Astrocyte (in vitro differentiated cells and primary cell): ENCODE measurements at regions not wholly inside any gene's neighbourhood (a gene's known extent, or its start where the extent isn't known, plus 50 kb on each side); places are given as distances from the start of the nearest gene placed in this dataset.

Source experiments
- DNase-seq: peaks from one replicate; pipeline ENCODE4 v3.0.0-alpha.2; 2010; ENCODE audit warnings: low read depth
- FAIRE-seq: peaks from 2 replicates; lab custom pipeline; 2011; peaks lifted over from hg19 to GRCh38; lab: Jason Lieb, UNC
- H2AFZ ChIP-seq: 2 replicates; pipeline ENCODE4 v1.6.0; 2012; ENCODE audit warnings: low read depth, low read length, inconsistent platforms
- H3K27ac ChIP-seq: 2 replicates; pipeline ENCODE4 v1.5.1; 2011; ENCODE audit warnings: low read depth, low read length, inconsistent platforms
- H3K27me3 ChIP-seq: 2 replicates; pipeline ENCODE4 v1.6.0; 2011; ENCODE audit warnings: low read length, inconsistent platforms; ENCODE audit not compliant: insufficient read depth
- H3K36me3 ChIP-seq: 2 replicates; pipeline ENCODE4 v1.5.1; 2011; ENCODE audit warnings: low read length, inconsistent platforms; ENCODE audit not compliant: insufficient read depth
- H3K4me1 ChIP-seq: 2 replicates; pipeline ENCODE4 v1.5.1; 2011; ENCODE audit warnings: low read length, inconsistent platforms; ENCODE audit not compliant: insufficient read depth
- H3K4me2 ChIP-seq: 2 replicates; pipeline ENCODE4 v1.6.0; 2012; ENCODE audit warnings: low read length, inconsistent platforms
- H3K4me3 ChIP-seq: 2 replicates; pipeline ENCODE4 v1.5.1; 2011; ENCODE audit warnings: low read depth, mild to moderate bottlenecking, low read length, inconsistent platforms; ENCODE audit not compliant: insufficient read depth
- H3K79me2 ChIP-seq: 2 replicates; pipeline ENCODE4 v1.6.0; 2012; ENCODE audit warnings: mild to moderate bottlenecking, low read length, inconsistent platforms; ENCODE audit not compliant: insufficient read depth
- H3K9ac ChIP-seq: 2 replicates; pipeline ENCODE4 v1.6.0; 2012; ENCODE audit warnings: mild to moderate bottlenecking, low read length, inconsistent platforms
- H3K9me3 ChIP-seq: 2 replicates; pipeline ENCODE4 v1.5.1; 2012; ENCODE audit warnings: low read depth, mild to moderate bottlenecking, low read length, inconsistent platforms; ENCODE audit not compliant: insufficient read depth
- H4K20me1 ChIP-seq: 2 replicates; pipeline ENCODE4 v1.6.0; 2012; ENCODE audit warnings: low read length, inconsistent platforms; ENCODE audit not compliant: insufficient read depth
- H3K27ac Mint-ChIP-seq: one replicate; pipeline ENCODE4 v1.8.0; 2021; ENCODE audit warnings: mild to moderate bottlenecking, mixed read lengths; ENCODE audit not compliant: unreplicated experiment
- H3K27me3 Mint-ChIP-seq: one replicate; pipeline ENCODE4 v1.8.0; 2021; ENCODE audit warnings: low read depth, mixed read lengths; ENCODE audit not compliant: unreplicated experiment
- H3K36me3 Mint-ChIP-seq: one replicate; pipeline ENCODE4 v1.8.0; 2021; ENCODE audit warnings: low read depth, mixed read lengths; ENCODE audit not compliant: unreplicated experiment
- H3K4me1 Mint-ChIP-seq: one replicate; pipeline ENCODE4 v1.8.0; 2021; ENCODE audit warnings: low read depth, mixed read lengths; ENCODE audit not compliant: unreplicated experiment
- H3K4me3 Mint-ChIP-seq: one replicate; pipeline ENCODE4 v1.8.0; 2021; ENCODE audit warnings: mild to moderate bottlenecking, moderate library complexity, mixed read lengths; ENCODE audit not compliant: unreplicated experiment
- H3K9me3 Mint-ChIP-seq: one replicate; pipeline ENCODE4 v1.8.0; 2021; ENCODE audit warnings: mild to moderate bottlenecking, mixed read lengths; ENCODE audit not compliant: unreplicated experiment
- EZH2 ChIP-seq: IDR thresholded peaks from 2 replicates; pipeline ENCODE4 v1.6.1; 2012; ENCODE audit warnings: mild to moderate bottlenecking, low read length, inconsistent platforms; ENCODE audit not compliant: insufficient read depth
- TF ChIP-seq, protein P1 (sequence below): IDR thresholded peaks from 2 replicates; pipeline ENCODE4 v1.5.1; 2011; ENCODE audit warnings: low read depth, mild to moderate bottlenecking, inconsistent platforms, low read length, moderate library complexity; ENCODE audit not compliant: insufficient read depth

- no peak overlapping the region for H3K4me3 ChIP-seq
- FAIRE-seq (no peak), DNase-seq (no peak)
- Mint-ChIP-seq H3K4me3 (no peak overlapping the region), H3K36me3 (no peaks in the 10 kb centered on the region), H3K27ac (no peak overlapping the region), H3K9me3 (no peaks in the 10 kb centered on the region), H3K4me1 (no peaks in the 10 kb centered on the region), H3K27me3 (no peaks in the 10 kb centered on the region)
- TF ChIP-seq EZH2 = no peak
- TF ChIP-seq, protein P1, sequence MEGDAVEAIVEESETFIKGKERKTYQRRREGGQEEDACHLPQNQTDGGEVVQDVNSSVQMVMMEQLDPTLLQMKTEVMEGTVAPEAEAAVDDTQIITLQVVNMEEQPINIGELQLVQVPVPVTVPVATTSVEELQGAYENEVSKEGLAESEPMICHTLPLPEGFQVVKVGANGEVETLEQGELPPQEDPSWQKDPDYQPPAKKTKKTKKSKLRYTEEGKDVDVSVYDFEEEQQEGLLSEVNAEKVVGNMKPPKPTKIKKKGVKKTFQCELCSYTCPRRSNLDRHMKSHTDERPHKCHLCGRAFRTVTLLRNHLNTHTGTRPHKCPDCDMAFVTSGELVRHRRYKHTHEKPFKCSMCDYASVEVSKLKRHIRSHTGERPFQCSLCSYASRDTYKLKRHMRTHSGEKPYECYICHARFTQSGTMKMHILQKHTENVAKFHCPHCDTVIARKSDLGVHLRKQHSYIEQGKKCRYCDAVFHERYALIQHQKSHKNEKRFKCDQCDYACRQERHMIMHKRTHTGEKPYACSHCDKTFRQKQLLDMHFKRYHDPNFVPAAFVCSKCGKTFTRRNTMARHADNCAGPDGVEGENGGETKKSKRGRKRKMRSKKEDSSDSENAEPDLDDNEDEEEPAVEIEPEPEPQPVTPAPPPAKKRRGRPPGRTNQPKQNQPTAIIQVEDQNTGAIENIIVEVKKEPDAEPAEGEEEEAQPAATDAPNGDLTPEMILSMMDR = no peak
- no peak overlapping the region for H2AFZ ChIP-seq
- H3K27ac ChIP-seq = no peak overlapping the region
- H3K4me2 ChIP-seq = no peak overlapping the region
- H3K9ac ChIP-seq = no peak overlapping the region
- no peaks in the 10 kb centered on the region for H3K27me3 ChIP-seq
- no peaks in the 10 kb centered on the region for H3K4me1 ChIP-seq
- no peaks in the 10 kb centered on the region for H4K20me1 ChIP-seq
- H3K36me3 ChIP-seq = no peaks in the 10 kb centered on the region
- H3K9me3 ChIP-seq = no peaks in the 10 kb centered on the region
- no peaks in the 10 kb centered on the region for H3K79me2 ChIP-seq
These were observed 325.8 kb upstream of the POU3F3 start for GRCh38 chr2:104528101-104528500.

DNA sequence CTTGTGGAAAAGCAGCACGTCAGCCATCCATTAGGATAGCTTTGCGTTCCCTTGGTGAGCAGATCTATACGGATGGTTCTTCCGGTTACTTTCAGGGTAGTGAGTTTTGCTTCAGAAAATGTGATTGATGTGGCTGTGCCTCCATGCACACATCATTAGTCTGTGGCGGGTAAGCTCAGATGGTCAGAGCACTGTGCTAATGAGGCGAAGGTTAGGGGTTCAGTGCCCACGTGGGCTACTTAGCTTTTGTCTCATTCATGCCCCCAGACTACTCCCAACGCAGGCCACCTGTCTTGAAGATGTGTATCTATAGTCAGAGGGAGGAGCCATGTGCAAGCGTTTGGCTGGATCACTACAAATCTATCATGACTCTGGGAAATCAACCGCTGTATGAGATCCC, 322.8 kb upstream of the POU3F3 start:
- Histone ChIP-seq H3K27ac (no peak overlapping the region), H3K36me3 (no peaks in the 10 kb centered on the region), H3K4me1 (no peaks in the 10 kb centered on the region), H3K9me3 (no peaks in the 10 kb centered on the region), H4K20me1 (no peaks in the 10 kb centered on the region), H3K9ac (no peak overlapping the region), H2AFZ (no peak overlapping the region), H3K4me2 (no peak overlapping the region), H3K4me3 (no peak overlapping the region), H3K27me3 (no peaks in the 10 kb centered on the region), H3K79me2 (no peaks in the 10 kb centered on the region)
- TF ChIP-seq, protein P1 = no peak
- TF ChIP-seq EZH2 = no peak
- Mint-ChIP-seq H3K36me3 (no peaks in the 10 kb centered on the region), H3K27ac (no peak overlapping the region), H3K9me3 (no peaks in the 10 kb centered on the region), H3K4me3 (no peak overlapping the region), H3K4me1 (no peaks in the 10 kb centered on the region), H3K27me3 (no peaks in the 10 kb centered on the region)
- FAIRE-seq = no peak
- no peak for DNase-seq

DNA sequence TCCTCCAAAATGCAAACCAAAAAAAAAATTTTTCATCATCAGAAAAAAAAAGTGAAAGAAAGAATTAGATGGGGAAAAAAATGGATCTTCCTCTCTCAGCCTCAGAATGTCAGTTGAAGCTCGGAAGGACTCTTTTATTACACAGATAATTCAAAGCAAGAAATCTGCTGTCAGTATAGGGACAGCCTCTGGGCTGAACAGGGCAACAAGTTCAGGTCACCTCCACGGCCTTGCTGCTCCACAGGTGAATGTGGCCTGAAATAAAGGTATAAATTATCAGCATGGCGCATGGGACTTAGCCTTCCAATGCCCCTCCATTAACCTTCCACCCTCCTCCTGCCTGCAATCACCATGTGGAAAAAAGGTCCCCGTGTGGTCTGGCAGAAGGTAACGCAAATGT, 316.8 kb upstream of the POU3F3 start:
- Histone ChIP-seq H3K4me1 (no peaks in the 10 kb centered on the region), H3K27ac (no peak overlapping the region), H2AFZ (no peak overlapping the region), H3K4me2 (no peak overlapping the region), H3K36me3 (no peaks in the 10 kb centered on the region), H3K9ac (no peak overlapping the region), H4K20me1 (no peaks in the 10 kb centered on the region), H3K27me3 (no peaks in the 10 kb centered on the region), H3K4me3 (no peak overlapping the region), H3K79me2 (no peaks in the 10 kb centered on the region), H3K9me3 (no peaks in the 10 kb centered on the region)
- Mint-ChIP-seq H3K4me3 (no peak overlapping the region), H3K27me3 (no peaks in the 10 kb centered on the region), H3K9me3 (no peaks in the 10 kb centered on the region), H3K36me3 (no peaks in the 10 kb centered on the region), H3K27ac (no peak overlapping the region), H3K4me1 (no peaks in the 10 kb centered on the region)
- no peak for TF ChIP-seq EZH2
- TF ChIP-seq, protein P1 = no peak
- DNase-seq (no peak), FAIRE-seq (no peak)
